H9 (cell line): ENCODE measurements at regions not wholly inside any gene's neighbourhood (a gene's known extent, or its start where the extent isn't known, plus 50 kb on each side); places are given as distances from the start of the nearest gene placed in this dataset.

Experiments used
- DNase-seq: peaks from one replicate; pipeline ENCODE4 v3.0.0-alpha.2; 2017
- H2AFZ ChIP-seq: one replicate; pipeline ENCODE4 v1.6.1; 2013; ENCODE audit warnings: mild to moderate bottlenecking, low read length, control low read depth, moderate library complexity
- H2AK5ac ChIP-seq: 2 replicates; pipeline ENCODE4 v1.6.1; 2013; ENCODE audit warnings: low read length, control low read depth, mixed read lengths; ENCODE audit not compliant: insufficient read length
- H2BK120ac ChIP-seq: one replicate; pipeline ENCODE4 v1.6.1; 2013; ENCODE audit warnings: low read depth, mild to moderate bottlenecking, low read length, control low read depth, inconsistent platforms; ENCODE audit not compliant: poor library complexity, severe bottlenecking
- H2BK12ac ChIP-seq: 2 replicates; pipeline ENCODE4 v1.6.1; 2013; ENCODE audit warnings: low read length, control low read depth, mixed read lengths, low read depth; ENCODE audit not compliant: insufficient read length
- H2BK15ac ChIP-seq: 2 replicates; pipeline ENCODE4 v1.6.1; 2013; ENCODE audit warnings: low read depth, low read length, control low read depth
- H2BK20ac ChIP-seq: one replicate; pipeline ENCODE4 v1.6.1; 2013; ENCODE audit warnings: low read depth, mild to moderate bottlenecking, low read length, control low read depth, inconsistent platforms; ENCODE audit not compliant: poor library complexity, severe bottlenecking
- H2BK5ac ChIP-seq: 2 replicates; pipeline ENCODE4 v1.6.1; 2013; ENCODE audit warnings: low read length, control low read depth, mixed read lengths; ENCODE audit not compliant: insufficient read length
- H3K14ac ChIP-seq: 2 replicates; pipeline ENCODE4 v1.6.1; 2013; ENCODE audit warnings: low read length, control low read depth; ENCODE audit not compliant: insufficient read depth
- H3K18ac ChIP-seq: 2 replicates; pipeline ENCODE4 v1.6.1; 2013; ENCODE audit warnings: low read depth, mild to moderate bottlenecking, mixed read lengths, low read length, control low read depth; ENCODE audit not compliant: insufficient read length
- H3K23ac ChIP-seq: 2 replicates; pipeline ENCODE4 v1.6.1; 2013; ENCODE audit warnings: low read length, control low read depth, mixed read lengths, low read depth; ENCODE audit not compliant: insufficient read length
- H3K23me2 ChIP-seq: 2 replicates; pipeline ENCODE4 v1.6.1; 2013; ENCODE audit warnings: low read depth, mild to moderate bottlenecking, mixed read lengths, low read length, control low read depth; ENCODE audit not compliant: insufficient read length, poor library complexity, severe bottlenecking
- H3K27ac ChIP-seq: 2 replicates; pipeline ENCODE4 v1.5.1; 2013; ENCODE audit warnings: low read length, control low read depth, mixed read lengths, low read depth; ENCODE audit not compliant: insufficient read length
- H3K27me3 ChIP-seq: 2 replicates; pipeline ENCODE4 v1.6.1; 2013; ENCODE audit warnings: low read length, control low read depth, inconsistent platforms; ENCODE audit not compliant: insufficient read depth
- H3K4ac ChIP-seq: 2 replicates; pipeline ENCODE4 v1.6.1; 2013; ENCODE audit warnings: low read depth, mild to moderate bottlenecking, control low read depth, inconsistent platforms, low read length, moderate library complexity
- H3K4me1 ChIP-seq: 2 replicates; pipeline ENCODE4 v1.6.1; 2013; ENCODE audit warnings: low read length, control low read depth, inconsistent platforms; ENCODE audit not compliant: insufficient read depth
- H3K4me2 ChIP-seq: 2 replicates; pipeline ENCODE4 v1.6.1; 2013; ENCODE audit warnings: low read length, control low read depth, mixed read lengths; ENCODE audit not compliant: insufficient read length, insufficient read depth
- H3K56ac ChIP-seq: 2 replicates; pipeline ENCODE4 v1.6.1; 2013; ENCODE audit warnings: low read depth, mild to moderate bottlenecking, mixed read lengths, low read length, control low read depth; ENCODE audit not compliant: insufficient read length
- H3K79me1 ChIP-seq: 2 replicates; pipeline ENCODE4 v1.6.1; 2013; ENCODE audit warnings: low read depth, mild to moderate bottlenecking, moderate library complexity, low read length, control low read depth, inconsistent platforms; ENCODE audit not compliant: insufficient read depth, poor library complexity, severe bottlenecking
- H3K79me2 ChIP-seq: 2 replicates; pipeline ENCODE4 v1.6.1; 2013; ENCODE audit warnings: low read length, control low read depth, inconsistent platforms; ENCODE audit not compliant: insufficient read depth
- H3K9ac ChIP-seq: 2 replicates; pipeline ENCODE4 v1.6.1; 2013; ENCODE audit warnings: low read length, control low read depth, mixed read lengths; ENCODE audit not compliant: insufficient read length; ENCODE audit errors: extremely low read depth
- H3K9me3 ChIP-seq: one replicate; pipeline ENCODE4 v1.6.1; 2013; ENCODE audit warnings: low read depth, low read length, inconsistent platforms; ENCODE audit not compliant: control insufficient read depth
- H3T11ph ChIP-seq: one replicate; pipeline ENCODE4 v1.6.1; 2013; ENCODE audit warnings: mild to moderate bottlenecking, low read length, control low read depth, inconsistent platforms
- H4K20me1 ChIP-seq: one replicate; pipeline ENCODE4 v1.6.1; 2013; ENCODE audit not compliant: control insufficient read depth, insufficient read length, insufficient read depth
- H4K5ac ChIP-seq: 2 replicates; pipeline ENCODE4 v1.6.1; 2013; ENCODE audit warnings: low read depth, mild to moderate bottlenecking, mixed read lengths, low read length, control low read depth; ENCODE audit not compliant: insufficient read length
- H4K8ac ChIP-seq: replicated peaks from 2 replicates; pipeline ENCODE4 v1.6.1; 2013; ENCODE audit warnings: low read length, control low read depth, mixed read lengths, low read depth; ENCODE audit not compliant: insufficient read length
- H4K91ac ChIP-seq: 2 replicates; pipeline ENCODE4 v1.6.1; 2013; ENCODE audit warnings: low read depth, mild to moderate bottlenecking, moderate library complexity, mixed read lengths, low read length, control low read depth; ENCODE audit not compliant: insufficient read length
- H3K27ac Mint-ChIP-seq, 3 experiments: 2 replicates in 2 of 3; 3 replicates in 1 of 3; pipeline ENCODE4 v1.8.0; 2020 to 2021; ENCODE audit warnings: mixed read lengths in 3 of 3, mild to moderate bottlenecking in 1 of 3, moderate library complexity in 1 of 3
- H3K27me3 Mint-ChIP-seq: 2 replicates; pipeline ENCODE4 v1.8.0; 2021; ENCODE audit warnings: low read depth, mild to moderate bottlenecking, moderate library complexity, mixed read lengths
- H3K36me3 Mint-ChIP-seq, 3 experiments: 2 replicates in 2 of 3; 3 replicates in 1 of 3; pipeline ENCODE4 v1.8.0; 2020 to 2021; ENCODE audit warnings: low read depth in 3 of 3, mixed read lengths in 3 of 3; ENCODE audit not compliant: insufficient read depth in 1 of 3
- H3K4me1 Mint-ChIP-seq, 2 experiments: 2 replicates each; pipeline ENCODE4 v1.8.0; 2020; ENCODE audit warnings: mixed read lengths in 2 of 2
- H3K4me3 Mint-ChIP-seq, 2 experiments: 2 replicates in 1 of 2; 3 replicates in 1 of 2; pipeline ENCODE4 v1.8.0; 2020 to 2021; ENCODE audit warnings: mild to moderate bottlenecking in 2 of 2, mixed read lengths in 2 of 2, moderate library complexity in 1 of 2
- H3K9me3 Mint-ChIP-seq, 2 experiments: 2 replicates in 1 of 2; 3 replicates in 1 of 2; pipeline ENCODE4 v1.8.0; 2020; ENCODE audit warnings: mild to moderate bottlenecking in 2 of 2, mixed read lengths in 2 of 2, moderate library complexity in 1 of 2
- WGBS: extraction: QIAGEN DNeasy Blood & Tissue Kit; methylation state at CpG from one replicate; pipeline ENCODE4 v1.1.7; 2013; ENCODE audit warnings: missing lambda C conversion rate, low lambda C conversion rate, mixed read lengths; ENCODE audit not compliant: insufficient read length; ENCODE audit errors: extremely low coverage; 5-methylcytosine and 5-hydroxymethylcytosine counted together
- TF ChIP-seq, protein P1 (sequence below): fragments of 200-600 bp; sonication (generic); conservative IDR thresholded peaks from 3 replicates; pipeline ENCODE4 v1.8.0; 2021; ENCODE audit warnings: antibody characterized with exemption, mild to moderate bottlenecking

GRCh38 chr7:17625043-17625442 lies 315.3 kb downstream of the SNX13 start:
- Mint-ChIP-seq H3K4me3 (no peak overlapping the region), H3K27ac (no peak overlapping the region), H3K9me3 (no peaks in the 10 kb centered on the region), H3K4me1 (peaks cover 0 to 9% of the 10 kb centered on the region in 2 experiments; a peak in 1 of 4 replicates), H3K27me3 (no peaks in the 10 kb centered on the region), H3K36me3 (no peaks in the 10 kb centered on the region)
- Histone ChIP-seq H4K91ac (no peak overlapping the region), H3K4me1 (no peaks in the 10 kb centered on the region), H4K5ac (no peak overlapping the region), H3K56ac (no peak overlapping the region), H3K4ac (no peak overlapping the region), H3K18ac (no peak overlapping the region), H2AK5ac (no peak overlapping the region), H4K8ac (no peak overlapping the region), H3K4me2 (no peak overlapping the region), H3K9ac (no peak overlapping the region), H3K23me2 (no peaks in the 10 kb centered on the region), H4K20me1 (no peaks in the 10 kb centered on the region), H3K79me1 (no peaks in the 10 kb centered on the region), H3K14ac (no peak overlapping the region), H2BK12ac (no peak overlapping the region), H2BK15ac (no peak overlapping the region), H3K79me2 (no peaks in the 10 kb centered on the region), H3T11ph (no peak overlapping the region), H3K27ac (no peak overlapping the region), H3K23ac (no peak overlapping the region), H2BK20ac (no peak overlapping the region), H3K9me3 (no peaks in the 10 kb centered on the region), H3K27me3 (no peaks in the 10 kb centered on the region), H2BK5ac (no peak overlapping the region), H2AFZ (no peak overlapping the region), H2BK120ac (no peak overlapping the region)
- TF ChIP-seq, protein P1, sequence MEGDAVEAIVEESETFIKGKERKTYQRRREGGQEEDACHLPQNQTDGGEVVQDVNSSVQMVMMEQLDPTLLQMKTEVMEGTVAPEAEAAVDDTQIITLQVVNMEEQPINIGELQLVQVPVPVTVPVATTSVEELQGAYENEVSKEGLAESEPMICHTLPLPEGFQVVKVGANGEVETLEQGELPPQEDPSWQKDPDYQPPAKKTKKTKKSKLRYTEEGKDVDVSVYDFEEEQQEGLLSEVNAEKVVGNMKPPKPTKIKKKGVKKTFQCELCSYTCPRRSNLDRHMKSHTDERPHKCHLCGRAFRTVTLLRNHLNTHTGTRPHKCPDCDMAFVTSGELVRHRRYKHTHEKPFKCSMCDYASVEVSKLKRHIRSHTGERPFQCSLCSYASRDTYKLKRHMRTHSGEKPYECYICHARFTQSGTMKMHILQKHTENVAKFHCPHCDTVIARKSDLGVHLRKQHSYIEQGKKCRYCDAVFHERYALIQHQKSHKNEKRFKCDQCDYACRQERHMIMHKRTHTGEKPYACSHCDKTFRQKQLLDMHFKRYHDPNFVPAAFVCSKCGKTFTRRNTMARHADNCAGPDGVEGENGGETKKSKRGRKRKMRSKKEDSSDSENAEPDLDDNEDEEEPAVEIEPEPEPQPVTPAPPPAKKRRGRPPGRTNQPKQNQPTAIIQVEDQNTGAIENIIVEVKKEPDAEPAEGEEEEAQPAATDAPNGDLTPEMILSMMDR, result no peak
- no peak for DNase-seq
- no CpG with 5 or more reads among the region's 3 CpGs for WGBS
